Spleen (tissue), 11 donors: ENCODE measurements at regions not wholly inside any gene's neighbourhood (a gene's known extent, or its start where the extent isn't known, plus 50 kb on each side); places are given as distances from the start of the nearest gene placed in this dataset.
A peak's percentile ranks its signal among the peaks of the same experiment; 100 is the strongest.
"Not testable (repeated sequence)": the region's sequence is repeated elsewhere in the genome, so short reads cannot be mapped to it uniquely, and the experiment has no call there.

Experiments used
- DNase-seq: peaks from one replicate; pipeline ENCODE4 v3.0.0-alpha.2; 2020
- H3K27ac ChIP-seq, 8 donors: fragments of 200-600 bp; sonication (generic) in 7 of 8; 1 replicate in 4 of 8; 2 replicates in 4 of 8; pipeline versions ENCODE4 v1.5.0 to v1.8.0; 2016 to 2021; ENCODE audit warnings: inconsistent platforms in 4 of 8, mild to moderate bottlenecking in 4 of 8, moderate library complexity in 1 of 8
- H3K27me3 ChIP-seq, 7 donors: fragments of 200-600 bp; sonication (generic) in 6 of 7; replicated peaks in 1 of 7; 1 replicate in 4 of 7; 2 replicates in 3 of 7; pipeline versions ENCODE4 v1.5.0 to v1.8.0; 2016 to 2021; ENCODE audit warnings: inconsistent platforms in 3 of 7, mild to moderate bottlenecking in 1 of 7
- H3K36me3 ChIP-seq, 6 donors: fragments of 200-600 bp; sonication (generic) in 5 of 6; 1 replicate in 4 of 6; 2 replicates in 2 of 6; pipeline versions ENCODE4 v1.5.0 to v1.8.0; 2016 to 2021; ENCODE audit warnings: inconsistent platforms in 2 of 6
- H3K4me1 ChIP-seq, 6 donors: fragments of 200-600 bp; sonication (generic) in 5 of 6; 1 replicate in 3 of 6; 2 replicates in 3 of 6; pipeline versions ENCODE4 v1.5.0 to v1.8.0; 2016 to 2021; ENCODE audit warnings: inconsistent platforms in 3 of 6
- H3K4me3 ChIP-seq, 8 donors: fragments of 200-600 bp; sonication (generic) in 7 of 8; 1 replicate in 4 of 8; 2 replicates in 4 of 8; pipeline versions ENCODE4 v1.5.0 to v1.8.0; 2016 to 2021; ENCODE audit warnings: inconsistent platforms in 4 of 8, mild to moderate bottlenecking in 4 of 8, moderate library complexity in 2 of 8
- H3K9me3 ChIP-seq, 8 donors: fragments of 200-600 bp; sonication (generic) in 7 of 8; 1 replicate in 4 of 8; 2 replicates in 4 of 8; pipeline versions ENCODE4 v1.5.0 to v1.8.0; 2016 to 2021; ENCODE audit warnings: inconsistent platforms in 4 of 8
- POLR2A ChIP-seq, 3 donors: fragments of 450-650 bp; IDR thresholded peaks; one replicate each; pipeline ENCODE4 v1.5.1; 2017; ENCODE audit warnings: antibody characterized with exemption in 3 of 3, mild to moderate bottlenecking in 1 of 3
- POLR2AphosphoS5 ChIP-seq, 3 donors: sonication (generic); formaldehyde crosslinking; IDR thresholded peaks; one replicate each; pipeline ENCODE4 v1.5.1; 2017; ENCODE audit warnings: antibody characterized with exemption in 3 of 3
- WGBS, 5 donors: extraction: QIAGEN DNeasy Blood & Tissue Kit in 3 of 5; methylation state at CpG; one replicate each; pipeline versions ENCODE4 v1.1.5 to v1.1.7; 2013 to 2018; 5-methylcytosine and 5-hydroxymethylcytosine counted together
- intact Hi-C: fragments of 100-400 bp; cut with DNase I; formaldehyde crosslinking; loops from one replicate; pipeline ENCODE4 v1.15.0; 2023; ENCODE audit warnings: low total_unique reads
- TF ChIP-seq, protein P1 (sequence below), 11 experiments: fragments of 200-600 bp in 7 of 11; fragments of 450-650 bp in 4 of 11; sonication (generic) in 4 of 11; IDR thresholded peaks in 8 of 11; conservative IDR thresholded peaks in 3 of 11; 1 replicate in 7 of 11; 2 replicates in 4 of 11; pipeline versions ENCODE4 v1.4.0 to v1.8.0; 2016 to 2021; ENCODE audit warnings: antibody characterized with exemption in 11 of 11, inconsistent platforms in 4 of 11, mild to moderate bottlenecking in 1 of 11
- donor health status: healthy with polysubstance abuse.
- donor health status: DM: no; HTN: no; CAD: no; lungs with moderate emphysema.
- donor health status: DM: no; HTN: no; CAD: no.
- donor health status: Bipolar disorder and iron deficiency.
- donor health status: healthy.
- donor health status: DM: no; HTN: no; CAD: no.
- donor health status: DM: yes; HTN: yes; CAD: no.

DNA sequence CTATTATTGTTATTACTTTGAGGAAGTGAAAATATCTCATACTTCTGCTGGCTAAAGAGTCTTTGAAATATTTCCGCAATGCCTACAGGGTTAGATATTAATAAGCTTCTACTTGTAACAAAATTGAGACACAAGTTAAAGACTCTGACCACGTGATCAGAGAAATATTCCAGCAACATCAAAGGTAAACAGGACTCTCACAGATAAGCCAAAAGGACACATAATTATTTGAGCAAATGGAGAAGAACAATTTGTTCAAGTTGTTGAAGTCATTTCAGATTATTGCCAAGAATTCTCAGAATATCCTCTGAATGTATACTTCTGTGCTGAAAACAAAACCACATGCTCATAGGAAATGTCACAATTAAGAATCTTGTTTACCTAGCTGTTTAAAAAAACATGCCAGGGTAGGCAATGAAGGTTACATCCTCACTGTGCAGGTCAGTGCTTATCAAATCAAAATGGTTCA is 225.8 kb upstream of the ALCAM start:
- no peak for DNase-seq
- Histone ChIP-seq H3K36me3 (no peaks in the 10 kb centered on the region), H3K4me3 (no peak overlapping the region), H3K4me1 (no peaks in the 10 kb centered on the region), H3K27ac (peak overlapping the region in 4 of 8 donors; percentile 45 to 60 (median 58)), H3K9me3 (no peaks in the 10 kb centered on the region), H3K27me3 (no peaks in the 10 kb centered on the region)
- intact Hi-C loops: no loop called here
- 27 to 62% (median 58%) methylated on average over 2 of the region's 2 CpGs for WGBS, 5 donors
- TF ChIP-seq POLR2AphosphoS5 (IDR thresholded peaks at IDR 0.05) (no peak), POLR2A (IDR thresholded peaks at IDR 0.05) (no peak)
- TF ChIP-seq, protein P1, sequence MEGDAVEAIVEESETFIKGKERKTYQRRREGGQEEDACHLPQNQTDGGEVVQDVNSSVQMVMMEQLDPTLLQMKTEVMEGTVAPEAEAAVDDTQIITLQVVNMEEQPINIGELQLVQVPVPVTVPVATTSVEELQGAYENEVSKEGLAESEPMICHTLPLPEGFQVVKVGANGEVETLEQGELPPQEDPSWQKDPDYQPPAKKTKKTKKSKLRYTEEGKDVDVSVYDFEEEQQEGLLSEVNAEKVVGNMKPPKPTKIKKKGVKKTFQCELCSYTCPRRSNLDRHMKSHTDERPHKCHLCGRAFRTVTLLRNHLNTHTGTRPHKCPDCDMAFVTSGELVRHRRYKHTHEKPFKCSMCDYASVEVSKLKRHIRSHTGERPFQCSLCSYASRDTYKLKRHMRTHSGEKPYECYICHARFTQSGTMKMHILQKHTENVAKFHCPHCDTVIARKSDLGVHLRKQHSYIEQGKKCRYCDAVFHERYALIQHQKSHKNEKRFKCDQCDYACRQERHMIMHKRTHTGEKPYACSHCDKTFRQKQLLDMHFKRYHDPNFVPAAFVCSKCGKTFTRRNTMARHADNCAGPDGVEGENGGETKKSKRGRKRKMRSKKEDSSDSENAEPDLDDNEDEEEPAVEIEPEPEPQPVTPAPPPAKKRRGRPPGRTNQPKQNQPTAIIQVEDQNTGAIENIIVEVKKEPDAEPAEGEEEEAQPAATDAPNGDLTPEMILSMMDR (IDR thresholded peaks at IDR 0.05 in 8 of 11, conservative IDR thresholded peaks at IDR 0.05 in 3 of 11): no peak

GRCh38 chr3:105144837-105145236 is 221.9 kb upstream of the ALCAM start:
- H3K4me1 ChIP-seq: no peaks in the 10 kb centered on the region
- no peak overlapping the region for H3K27ac ChIP-seq
- DNase-seq: no peak
- TF ChIP-seq POLR2AphosphoS5 (IDR thresholded peaks at IDR 0.05) (no peak), POLR2A (IDR thresholded peaks at IDR 0.05) (no peak)
- TF ChIP-seq, protein P1 (IDR thresholded peaks at IDR 0.05 in 8 of 11, conservative IDR thresholded peaks at IDR 0.05 in 3 of 11): no peak
- peaks cover 0 to 4% (median 0%) of the 10 kb centered on the region in 8 donors for H3K9me3 ChIP-seq
- H3K4me3 ChIP-seq: no peak overlapping the region
- no peaks in the 10 kb centered on the region for H3K36me3 ChIP-seq
- no peaks in the 10 kb centered on the region for H3K27me3 ChIP-seq
- intact Hi-C loops: no loop called here
- 51 to 73% (median 66%) methylated on average over 1 of the region's 1 CpG for WGBS, 5 donors

DNA sequence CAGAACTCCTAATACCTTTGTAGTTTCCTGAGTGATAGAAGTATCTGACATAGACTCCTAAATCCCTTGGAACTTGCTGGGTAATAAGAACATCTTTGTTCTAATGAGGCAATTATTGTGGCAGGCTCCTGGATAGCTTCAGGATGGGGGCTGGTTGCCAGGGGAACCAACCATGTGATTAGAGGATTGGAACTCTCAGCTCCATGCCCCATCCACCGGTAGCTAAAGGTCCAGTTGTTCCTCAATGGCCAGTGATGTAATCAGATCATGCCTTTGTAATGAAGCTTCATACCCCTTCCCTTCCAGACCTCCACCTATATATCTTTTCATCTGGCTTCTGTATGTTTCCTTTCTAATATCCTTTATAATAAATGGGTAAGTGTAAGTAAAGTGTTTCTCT is 221.2 kb upstream of the ALCAM start:
- Histone ChIP-seq H3K4me3 (no peak overlapping the region), H3K36me3 (no peaks in the 10 kb centered on the region), H3K27me3 (no peaks in the 10 kb centered on the region), H3K27ac (no peak overlapping the region), H3K9me3 (peaks cover 0 to 4% (median 0%) of the 10 kb centered on the region in 8 donors), H3K4me1 (no peaks in the 10 kb centered on the region)
- intact Hi-C loops: no loop called here
- no peak for DNase-seq
- 56 to 91% (median 74%) methylated on average over 1 of the region's 1 CpG for WGBS, 5 donors
- TF ChIP-seq POLR2AphosphoS5 (IDR thresholded peaks at IDR 0.05): no peak
- TF ChIP-seq, protein P1 (IDR thresholded peaks at IDR 0.05 in 8 of 11, conservative IDR thresholded peaks at IDR 0.05 in 3 of 11): no peak
- TF ChIP-seq POLR2A (IDR thresholded peaks at IDR 0.05): no peak

DNA sequence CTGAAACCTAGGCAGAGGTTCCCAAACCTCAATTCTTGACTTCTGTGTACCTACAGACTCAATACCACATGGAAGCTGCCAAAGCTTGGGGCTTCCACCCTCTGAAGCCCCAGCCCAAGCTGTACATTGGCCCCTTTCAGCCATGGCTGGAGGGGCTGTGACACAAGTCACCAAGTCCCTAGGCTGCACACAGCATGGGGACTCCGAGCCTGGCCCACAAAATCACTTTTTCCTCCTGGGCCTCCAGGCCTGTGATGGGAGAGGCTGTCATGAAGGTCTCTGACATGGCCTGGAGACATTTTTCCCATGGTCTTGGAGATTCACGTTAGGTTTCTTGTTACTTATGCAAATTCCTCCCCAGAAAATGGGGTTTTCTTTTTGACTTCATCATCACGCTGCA is 217.5 kb upstream of the ALCAM start:
- WGBS, 5 donors: 76 to 87% (median 82%) methylated on average over 3 of the region's 3 CpGs
- H3K4me1 ChIP-seq, DNase-seq, H3K9me3 ChIP-seq, H3K4me3 ChIP-seq, H3K27me3 ChIP-seq, intact Hi-C loops, H3K36me3 ChIP-seq, H3K27ac ChIP-seq: not testable (repeated sequence)

GRCh38 chr3:105152987-105153386 is 213.7 kb upstream of the ALCAM start:
- Histone ChIP-seq H3K4me1 (no peaks in the 10 kb centered on the region), H3K36me3 (no peaks in the 10 kb centered on the region), H3K4me3 (no peak overlapping the region), H3K27me3 (no peaks in the 10 kb centered on the region), H3K9me3 (peaks cover 0 to 4% (median 0%) of the 10 kb centered on the region in 8 donors), H3K27ac (no peak overlapping the region)
- intact Hi-C loops: no loop called here
- DNase-seq: no peak
- TF ChIP-seq POLR2A (IDR thresholded peaks at IDR 0.05): no peak
- TF ChIP-seq, protein P1 (IDR thresholded peaks at IDR 0.05 in 8 of 11, conservative IDR thresholded peaks at IDR 0.05 in 3 of 11): no peak
- TF ChIP-seq POLR2AphosphoS5 (IDR thresholded peaks at IDR 0.05): no peak
- 89 to 96% (median 94%) methylated on average over 1 of the region's 1 CpG for WGBS, 5 donors
